Neural progenitor cell (in vitro differentiated cells): ENCODE measurements at regions not wholly inside any gene's neighbourhood (a gene's known extent, or its start where the extent isn't known, plus 50 kb on each side); places are given as distances from the start of the nearest gene placed in this dataset.

ENCODE experiments used
- DNase-seq: peaks from one replicate; pipeline ENCODE4 v3.0.0-alpha.2; 2016; ENCODE audit warnings: low spot score
- H2AFZ ChIP-seq: fragments of 200-600 bp; sonication (generic); replicated peaks from 2 replicates; pipeline ENCODE4 v1.6.1; 2016; ENCODE audit warnings: antibody characterized with exemption
- H3F3A ChIP-seq: fragments of 200-600 bp; sonication (generic); 2 replicates; pipeline ENCODE4 v1.6.1; 2016; ENCODE audit warnings: antibody characterized with exemption, low read depth
- H3K27ac ChIP-seq: fragments of 200-600 bp; sonication (generic); 2 replicates; pipeline ENCODE4 v1.5.1; 2016; ENCODE audit warnings: mild to moderate bottlenecking
- H3K27me3 ChIP-seq: fragments of 200-600 bp; sonication (generic); 2 replicates; pipeline ENCODE4 v1.6.1; 2016; ENCODE audit warnings: mild to moderate bottlenecking, moderate library complexity
- H3K36me3 ChIP-seq: fragments of 200-600 bp; sonication (generic); 2 replicates; pipeline ENCODE4 v1.5.1; 2016
- H3K4me1 ChIP-seq: fragments of 200-600 bp; sonication (generic); 2 replicates; pipeline ENCODE4 v1.6.1; 2016; ENCODE audit warnings: mixed run types
- H3K4me2 ChIP-seq: fragments of 200-600 bp; sonication (generic); 2 replicates; pipeline ENCODE4 v1.6.1; 2016
- H3K4me3 ChIP-seq: fragments of 200-600 bp; sonication (generic); 2 replicates; pipeline ENCODE4 v1.5.1; 2016
- H3K79me2 ChIP-seq: fragments of 200-600 bp; sonication (generic); 2 replicates; pipeline ENCODE4 v1.6.1; 2016; ENCODE audit warnings: low read depth
- H3K9ac ChIP-seq: fragments of 200-600 bp; sonication (generic); 2 replicates; pipeline ENCODE4 v1.6.1; 2016
- H3K9me3 ChIP-seq: fragments of 200-600 bp; sonication (generic); 2 replicates; pipeline ENCODE4 v1.5.1; 2016; ENCODE audit warnings: low read depth
- H4K20me1 ChIP-seq: fragments of 200-600 bp; sonication (generic); 2 replicates; pipeline ENCODE4 v1.6.1; 2016; ENCODE audit warnings: low read depth
- H3K27ac Mint-ChIP-seq: 3 replicates; pipeline ENCODE4 v1.8.0; 2021; ENCODE audit warnings: mixed read lengths
- H3K27me3 Mint-ChIP-seq: 2 replicates; pipeline ENCODE4 v1.8.0; 2022; ENCODE audit warnings: low read depth, mild to moderate bottlenecking, inconsistent platforms, moderate library complexity, mixed read lengths; ENCODE audit not compliant: insufficient read depth
- H3K36me3 Mint-ChIP-seq: 3 replicates; pipeline ENCODE4 v1.8.0; 2021; ENCODE audit warnings: mixed read lengths
- H3K4me1 Mint-ChIP-seq: 3 replicates; pipeline ENCODE4 v1.8.0; 2021; ENCODE audit warnings: mixed read lengths
- H3K4me3 Mint-ChIP-seq: 3 replicates; pipeline ENCODE4 v1.8.0; 2021; ENCODE audit warnings: mild to moderate bottlenecking, moderate library complexity, mixed read lengths
- H3K9me3 Mint-ChIP-seq: 3 replicates; pipeline ENCODE4 v1.8.0; 2020; ENCODE audit warnings: mixed read lengths
- CTCF ChIP-seq: fragments of 200-600 bp; sonication (generic); IDR thresholded peaks from 2 replicates; pipeline ENCODE4 v1.5.1; 2017; ENCODE audit warnings: antibody characterized with exemption, mild to moderate bottlenecking
- EZH2 ChIP-seq: fragments of 200-600 bp; sonication (generic); IDR thresholded peaks from 2 replicates; pipeline ENCODE4 v1.6.1; 2017; ENCODE audit warnings: antibody characterized with exemption, mild to moderate bottlenecking, moderate library complexity
- EZH2phosphoT487 ChIP-seq: fragments of 200-600 bp; sonication (generic); IDR thresholded peaks from 2 replicates; pipeline ENCODE4 v1.6.1; 2017; ENCODE audit warnings: antibody characterized with exemption

- TF ChIP-seq EZH2 (no peak), CTCF (peak; percentile 74), EZH2phosphoT487 (no peak)
- peak; percentile 85 for DNase-seq
- Histone ChIP-seq H3K4me2 (no peak overlapping the region), H3K4me1 (no peaks in the 10 kb centered on the region), H3K9ac (no peak overlapping the region), H4K20me1 (no peaks in the 10 kb centered on the region), H3F3A (no peaks in the 10 kb centered on the region), H3K27ac (no peak overlapping the region), H3K36me3 (no peaks in the 10 kb centered on the region), H3K9me3 (no peaks in the 10 kb centered on the region), H3K27me3 (no peaks in the 10 kb centered on the region), H3K79me2 (no peaks in the 10 kb centered on the region), H2AFZ (peak overlapping the region; percentile 34), H3K4me3 (no peak overlapping the region)
- no peak overlapping the region for H3K27ac Mint-ChIP-seq
- peaks cover 2% of the 10 kb centered on the region for H3K4me1 Mint-ChIP-seq
- no peaks in the 10 kb centered on the region for H3K36me3 Mint-ChIP-seq
- H3K9me3 Mint-ChIP-seq: no peaks in the 10 kb centered on the region
- H3K4me3 Mint-ChIP-seq: no peak overlapping the region
- peaks cover 4% of the 10 kb centered on the region for H3K27me3 Mint-ChIP-seq
Observed at GRCh38 chr7:55280031-55280454, 85.1 kb upstream of the LANCL2 start.

GRCh38 chr7:55285665-55286064 lies 79.5 kb upstream of the LANCL2 start:
- H3K4me3 Mint-ChIP-seq: no peak overlapping the region

GRCh38 chr7:55286666-55287065 lies 78.5 kb upstream of the LANCL2 start:
- no peaks in the 10 kb centered on the region for H3F3A ChIP-seq
- no peak overlapping the region for H3K4me2 ChIP-seq
- Mint-ChIP-seq H3K9me3 (no peaks in the 10 kb centered on the region), H3K27ac (no peak overlapping the region), H3K27me3 (peaks cover 2% of the 10 kb centered on the region), H3K36me3 (no peaks in the 10 kb centered on the region), H3K4me1 (no peaks in the 10 kb centered on the region), H3K4me3 (no peak overlapping the region)
- no peaks in the 10 kb centered on the region for H4K20me1 ChIP-seq
- H3K9ac ChIP-seq: no peak overlapping the region
- no peaks in the 10 kb centered on the region for H3K9me3 ChIP-seq
- DNase-seq: no peak
- TF ChIP-seq CTCF (no peak), EZH2phosphoT487 (no peak), EZH2 (no peak)
- no peaks in the 10 kb centered on the region for H3K79me2 ChIP-seq
- no peak overlapping the region for H3K4me3 ChIP-seq
- no peak overlapping the region for H2AFZ ChIP-seq
- H3K36me3 ChIP-seq: no peaks in the 10 kb centered on the region
- no peaks in the 10 kb centered on the region for H3K27me3 ChIP-seq
- no peak overlapping the region for H3K27ac ChIP-seq
- no peaks in the 10 kb centered on the region for H3K4me1 ChIP-seq

More at GRCh38 chr7:55285665-55286064, 79.5 kb upstream of the LANCL2 start:
- H3K4me3 ChIP-seq: no peak overlapping the region
- H3K36me3 ChIP-seq: no peaks in the 10 kb centered on the region
- Mint-ChIP-seq H3K36me3 (no peaks in the 10 kb centered on the region), H3K27ac (no peak overlapping the region), H3K9me3 (no peaks in the 10 kb centered on the region), H3K4me1 (no peaks in the 10 kb centered on the region), H3K27me3 (peaks cover 2% of the 10 kb centered on the region)
- TF ChIP-seq EZH2 (no peak), CTCF (no peak), EZH2phosphoT487 (no peak)
- H3K9me3 ChIP-seq: no peaks in the 10 kb centered on the region
- no peaks in the 10 kb centered on the region for H3K27me3 ChIP-seq
- H3F3A ChIP-seq: no peaks in the 10 kb centered on the region
- no peak overlapping the region for H2AFZ ChIP-seq
- H3K27ac ChIP-seq: no peak overlapping the region
- no peaks in the 10 kb centered on the region for H3K4me1 ChIP-seq
- no peaks in the 10 kb centered on the region for H4K20me1 ChIP-seq
- DNase-seq: no peak
- H3K9ac ChIP-seq: no peak overlapping the region
- H3K79me2 ChIP-seq: no peaks in the 10 kb centered on the region
- no peak overlapping the region for H3K4me2 ChIP-seq
